IMR-90 (cell line): ENCODE measurements at regions not wholly inside any gene's neighbourhood (a gene's known extent, or its start where the extent isn't known, plus 50 kb on each side); places are given as distances from the start of the nearest gene placed in this dataset.
A peak's percentile ranks its signal among the peaks of the same experiment; 100 is the strongest.

ENCODE experiments used
- ATAC-seq: fragments of 200-7000 bp; cut with Tn5 transposase; 2 replicates; pipeline ENCODE4 v1.9.1; 2020; ENCODE audit warnings: low read depth, mild to moderate bottlenecking, moderate library complexity
- BruUV-seq: library from RNA; stranded (reverse); fragments of 400-500 nt; replicated peaks from 2 replicates; lab custom pipeline; 2021; lab: Mats Ljungman, UMichigan
- CTCF ChIA-PET: fragments of 300-600 bp; formaldehyde crosslinking; extraction: SDS; loops from one replicate; lab custom pipeline; 2021; ENCODE audit warnings: antibody characterized with exemption; lab: Yijun Ruan, JAX
- POLR2A ChIA-PET: fragments of 300-600 bp; sonication (Branson Sonifier 250); formaldehyde crosslinking; loops from one replicate; lab custom pipeline; 2022; ENCODE audit warnings: antibody characterized with exemption; ENCODE audit not compliant: unreplicated experiment; lab: Charles Lee
- DNase-seq: peaks from one replicate; pipeline ENCODE4 v3.0.0; 2013
- H2AFZ ChIP-seq: replicated peaks from 2 replicates; pipeline ENCODE3; 2013; ENCODE audit warnings: low read length, mild to moderate bottlenecking; ENCODE audit not compliant: poor library complexity
- H2AK5ac ChIP-seq: 2 replicates; pipeline ENCODE4 v1.6.1; 2013; ENCODE audit warnings: low read depth, low read length, inconsistent platforms
- H2AK9ac ChIP-seq: replicated peaks from 2 replicates; pipeline ENCODE3; 2013; ENCODE audit warnings: mild to moderate bottlenecking, low read depth, low read length, moderate library complexity; ENCODE audit not compliant: poor library complexity
- H2BK120ac ChIP-seq: 2 replicates; pipeline ENCODE4 v1.6.1; 2013; ENCODE audit warnings: low read depth, low read length, inconsistent platforms
- H2BK15ac ChIP-seq: 3 replicates; pipeline ENCODE4 v1.6.1; 2013; ENCODE audit warnings: low read depth, low read length, inconsistent platforms
- H2BK20ac ChIP-seq: 2 replicates; pipeline ENCODE4 v1.6.1; 2013; ENCODE audit warnings: low read depth, mild to moderate bottlenecking, inconsistent platforms, low read length, moderate library complexity
- H2BK5ac ChIP-seq: 2 replicates; pipeline ENCODE4 v1.6.1; 2013; ENCODE audit warnings: mild to moderate bottlenecking, low read depth, low read length, inconsistent platforms; ENCODE audit not compliant: poor library complexity, severe bottlenecking
- H3K14ac ChIP-seq: replicated peaks from 2 replicates; pipeline ENCODE4 v1.6.1; 2013; ENCODE audit warnings: low read depth, low read length, inconsistent platforms
- H3K18ac ChIP-seq: 2 replicates; pipeline ENCODE4 v1.6.1; 2013; ENCODE audit warnings: low read depth, low read length, control low read depth
- H3K23ac ChIP-seq: 2 replicates; pipeline ENCODE4 v1.6.1; 2013; ENCODE audit warnings: low read depth, low read length, inconsistent platforms
- H3K27ac ChIP-seq: 2 replicates; pipeline ENCODE4 v1.5.1; 2013; ENCODE audit warnings: mild to moderate bottlenecking, control low read depth, low read length; ENCODE audit not compliant: insufficient read depth
- H3K27me3 ChIP-seq: 2 replicates; pipeline ENCODE4 v1.6.1; 2013; ENCODE audit warnings: low read length; ENCODE audit not compliant: control insufficient read depth, insufficient read depth
- H3K36me3 ChIP-seq: 2 replicates; pipeline ENCODE4 v1.6.1; 2013; ENCODE audit warnings: low read length, mixed read lengths; ENCODE audit not compliant: control insufficient read depth, insufficient read depth
- H3K4ac ChIP-seq: 2 replicates; pipeline ENCODE4 v1.6.1; 2013; ENCODE audit warnings: low read depth, low read length, inconsistent platforms
- H3K4me1 ChIP-seq: 2 replicates; pipeline ENCODE4 v1.6.1; 2013; ENCODE audit warnings: low read length, mixed read lengths; ENCODE audit not compliant: control insufficient read depth, insufficient read depth
- H3K4me2 ChIP-seq: 2 replicates; pipeline ENCODE4 v1.6.1; 2013; ENCODE audit warnings: low read depth, mild to moderate bottlenecking, control low read depth, low read length, moderate library complexity
- H3K4me3 ChIP-seq: 2 replicates; pipeline ENCODE4 v1.5.1; 2013; ENCODE audit warnings: low read depth, mild to moderate bottlenecking, control low read depth, low read length, moderate library complexity; ENCODE audit not compliant: insufficient read depth
- H3K56ac ChIP-seq: 2 replicates; pipeline ENCODE4 v1.6.1; 2013; ENCODE audit warnings: low read length, inconsistent platforms; ENCODE audit not compliant: insufficient read depth; ENCODE audit errors: extremely low read depth
- H3K79me1 ChIP-seq, 2 experiments: 2 replicates each; pipeline ENCODE4 v1.6.1; 2013; ENCODE audit warnings: low read length in 2 of 2, inconsistent platforms in 1 of 2, low read depth in 1 of 2
- H3K9ac ChIP-seq: 2 replicates; pipeline ENCODE4 v1.6.1; 2013; ENCODE audit warnings: low read depth, low read length, control low read depth
- H3K9me1 ChIP-seq: 2 replicates; pipeline ENCODE4 v1.6.1; 2013; ENCODE audit warnings: low read length, inconsistent platforms; ENCODE audit not compliant: insufficient read depth
- H3K9me3 ChIP-seq: 2 replicates; pipeline ENCODE4 v1.6.1; 2013; ENCODE audit warnings: low read length; ENCODE audit not compliant: control insufficient read depth, insufficient read depth
- H4K20me1 ChIP-seq: 2 replicates; pipeline ENCODE4 v1.6.1; 2013; ENCODE audit warnings: low read length, inconsistent platforms; ENCODE audit not compliant: insufficient read depth
- H4K5ac ChIP-seq: 2 replicates; pipeline ENCODE4 v1.6.1; 2013; ENCODE audit warnings: mild to moderate bottlenecking, low read depth, low read length, control low read depth
- H4K8ac ChIP-seq, 2 experiments: 2 replicates each; pipeline ENCODE4 v1.6.1; 2013; ENCODE audit warnings: low read depth in 2 of 2, low read length in 2 of 2, control low read depth in 1 of 2, inconsistent platforms in 1 of 2
- H4K91ac ChIP-seq: 2 replicates; pipeline ENCODE4 v1.6.1; 2013; ENCODE audit warnings: low read depth, low read length, inconsistent platforms; ENCODE audit not compliant: insufficient read depth
- BHLHE40 ChIP-seq: fragments of 150-350 bp; IDR thresholded peaks from 2 replicates; pipeline ENCODE4 v1.6.1; 2016; ENCODE audit warnings: mild to moderate bottlenecking, low read depth, low read length
- CEBPB ChIP-seq: IDR thresholded peaks from 2 replicates; pipeline ENCODE4 v1.6.1; 2012; ENCODE audit warnings: low read depth, low read length, improper control_type of control experiment
- MXI1 ChIP-seq: IDR thresholded peaks from 2 replicates; pipeline ENCODE4 v1.6.1; 2012; ENCODE audit warnings: low read depth, mild to moderate bottlenecking, low read length, moderate library complexity, borderline replicate concordance
- WGBS, 2 experiments: methylation state at CpG; one replicate each; pipeline versions ENCODE4 v1.1.5 to v1.1.7; 2013; ENCODE audit warnings: missing lambda C conversion rate in 2 of 2; ENCODE audit not compliant: insufficient read length in 1 of 2; ENCODE audit errors: extremely low coverage in 2 of 2; 5-methylcytosine and 5-hydroxymethylcytosine counted together
- dilution Hi-C: fragments of 300-500 bp; cut with HindIII; formaldehyde crosslinking; loops from one replicate; pipeline ENCODE4 v1.14.3; 2018; ENCODE audit warnings: low sequenced_read_pairs; ENCODE audit not compliant: unreplicated experiment
- in situ Hi-C: fragments of 300-500 bp; cut with MboI; formaldehyde crosslinking; loops from 3 replicates; pipeline ENCODE4 v1.14.3; 2019; ENCODE audit warnings: low sequenced_read_pairs, inconsistent platforms, mixed read lengths
- intact Hi-C: fragments of 100-400 bp; cut with micrococcal nuclease; formaldehyde crosslinking; loops from 2 replicates; pipeline ENCODE4 v1.10.0; 2022

DNA sequence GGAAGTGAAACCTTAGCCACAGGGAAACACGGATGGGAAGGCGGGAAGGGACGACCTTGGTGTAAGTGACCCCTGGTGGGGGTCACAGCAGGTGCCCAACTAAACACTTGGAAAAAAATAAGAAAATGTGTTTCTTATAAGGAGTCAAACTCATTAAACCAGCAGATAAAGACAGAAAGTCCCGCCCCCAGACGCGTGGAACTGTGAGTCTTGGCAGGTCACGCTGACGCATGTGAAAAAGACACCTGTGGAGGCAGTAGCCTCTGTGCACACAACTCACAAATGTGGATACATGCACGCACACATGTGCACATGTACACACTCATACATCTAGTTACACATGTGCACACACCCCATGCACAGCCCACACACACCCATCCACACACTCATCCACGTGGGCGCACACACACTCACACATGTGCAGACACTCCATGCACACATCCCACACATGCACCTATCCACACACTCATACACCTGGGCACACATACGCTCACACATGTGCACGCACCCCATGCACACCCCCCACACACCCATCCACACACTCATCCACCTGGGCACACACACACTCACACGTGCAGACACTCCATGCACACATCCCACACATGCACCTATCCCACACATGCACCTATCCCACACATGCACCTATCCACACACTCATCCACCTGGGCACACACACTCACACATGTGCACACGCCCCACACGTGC lies 432.4 kb downstream of the SOX9 start:
- peaks cover 33% of the 10 kb centered on the region for H4K20me1 ChIP-seq
- H3K4me2 ChIP-seq: no peak overlapping the region
- H2AFZ ChIP-seq: peak overlapping the region; percentile 58
- ChIA-PET CTCF (no interaction called here), POLR2A (no interaction called here)
- no peak overlapping the region for H2BK5ac ChIP-seq
- ATAC-seq: no peak
- no peak overlapping the region for H2BK20ac ChIP-seq
- H4K5ac ChIP-seq: no peak overlapping the region
- no peak overlapping the region for H3K56ac ChIP-seq
- dilution Hi-C loops: no loop called here
- H3K14ac ChIP-seq: no peak overlapping the region
- H3K23ac ChIP-seq: no peak overlapping the region
- in situ Hi-C loops: loop anchor here (25.0 kb wide), 1 partner anchor 434 kb away; no protein-coding TSS in a partner anchor
- no peak for TF ChIP-seq BHLHE40
- TF ChIP-seq CEBPB: no peak
- no peak for TF ChIP-seq MXI1
- H2AK5ac ChIP-seq: no peak overlapping the region
- no peak overlapping the region for H3K18ac ChIP-seq
- no peaks in the 10 kb centered on the region for H3K27me3 ChIP-seq
- BruUV-seq: no TSS peak
- no peak overlapping the region for H3K27ac ChIP-seq
- H4K91ac ChIP-seq: no peak overlapping the region
- H4K8ac ChIP-seq: no peak overlapping the region
- no peak overlapping the region for H3K4ac ChIP-seq
- intact Hi-C loops: no loop called here
- 88% methylated on average over 9 of the region's 16 CpGs; no CpG with 5 or more reads in 1 of the 2 experiments for WGBS, 2 experiments
- H3K4me3 ChIP-seq: no peak overlapping the region
- DNase-seq: no peak
- H2BK15ac ChIP-seq: no peak overlapping the region
- H3K4me1 ChIP-seq: no peaks in the 10 kb centered on the region
- H3K9ac ChIP-seq: no peak overlapping the region
- H3K79me1 ChIP-seq: peaks cover 48 to 57% of the 10 kb centered on the region in 2 experiments
- no peak overlapping the region for H2AK9ac ChIP-seq
- peaks cover 13% of the 10 kb centered on the region for H3K9me1 ChIP-seq
- no peaks in the 10 kb centered on the region for H3K9me3 ChIP-seq
- H2BK120ac ChIP-seq: no peak overlapping the region
- H3K36me3 ChIP-seq: no peaks in the 10 kb centered on the region
